ENCODE measurements at regions not wholly inside any gene's neighbourhood (a gene's known extent, or its start where the extent isn't known, plus 50 kb on each side); places are given as distances from the start of the nearest gene placed in this dataset.

DNA sequence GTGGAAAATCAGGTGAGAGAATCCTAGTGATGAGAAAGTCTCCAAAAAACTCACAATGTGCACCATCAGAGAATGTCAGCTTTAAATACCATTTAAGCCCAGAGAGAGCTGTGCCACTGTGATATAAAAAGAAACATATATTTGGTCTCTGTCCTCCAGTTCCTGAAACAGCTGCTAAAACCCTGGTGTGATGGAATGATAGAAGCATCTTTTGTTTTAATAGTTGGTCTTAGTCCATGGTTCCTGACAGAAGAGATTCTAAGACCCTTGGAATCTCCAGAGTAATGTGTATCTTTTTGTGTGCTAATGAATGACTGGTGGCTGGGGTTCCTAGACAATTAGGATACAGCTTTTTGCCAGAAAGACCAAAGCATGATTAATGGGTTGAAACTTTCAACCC, 302.8 kb upstream of the B3GALT2 start:
- TF ChIP-seq POLR2A (IDR thresholded peaks at IDR 0.05; ENCODE audit: low read depth, low read length) = no peak
- no peak for TF ChIP-seq POLR2AphosphoS5 (IDR thresholded peaks at IDR 0.05; ENCODE audit: low read depth, low read length)
- TF ChIP-seq PAX5 (IDR thresholded peaks at IDR 0.05; ENCODE audit: insufficient read depth, low read length, severe bottlenecking) = no peak
- no peak for TF ChIP-seq TAF1 (IDR thresholded peaks at IDR 0.05; ENCODE audit: low read depth, low read length)
- no peak for TF ChIP-seq SPI1 (IDR thresholded peaks at IDR 0.05; ENCODE audit: low read depth, low read length)
